ENCODE measurements at regions not wholly inside any gene's neighbourhood (a gene's known extent, or its start where the extent isn't known, plus 50 kb on each side); places are given as distances from the start of the nearest gene placed in this dataset.
A peak's percentile ranks its signal among the peaks of the same experiment; 100 is the strongest.
"Not testable (repeated sequence)": the region's sequence is repeated elsewhere in the genome, so short reads cannot be mapped to it uniquely, and the experiment has no call there.

DNA sequence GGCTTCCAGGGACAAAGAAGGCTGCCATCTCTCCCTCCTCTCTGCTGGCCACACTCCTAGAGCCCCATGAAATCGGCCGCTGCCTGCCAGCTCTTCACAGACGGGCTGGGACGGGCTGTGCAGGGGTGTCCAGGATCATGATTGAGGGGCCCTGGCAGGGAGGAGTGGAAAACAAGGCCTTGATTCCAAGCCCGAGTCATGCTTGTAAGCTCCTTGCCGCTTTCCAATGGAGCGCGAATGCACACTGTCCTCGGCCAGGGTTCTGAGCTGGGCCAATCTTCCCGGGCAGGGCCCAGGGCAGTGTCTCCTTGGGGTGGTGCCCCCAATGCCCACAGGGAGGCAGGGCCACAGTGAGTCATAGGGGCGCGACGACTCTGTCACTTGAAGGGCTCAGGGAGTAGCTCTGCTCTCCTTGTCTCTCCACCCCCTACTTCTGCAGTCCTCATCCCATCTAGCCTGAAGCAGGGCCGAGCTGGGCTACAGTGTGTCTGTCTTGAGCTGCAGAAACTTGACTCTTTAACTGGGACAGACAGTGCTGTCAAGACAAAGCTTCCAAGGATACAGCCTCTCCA is 186.2 kb upstream of the SVIL start:
- DNase-seq: no peak

DNA sequence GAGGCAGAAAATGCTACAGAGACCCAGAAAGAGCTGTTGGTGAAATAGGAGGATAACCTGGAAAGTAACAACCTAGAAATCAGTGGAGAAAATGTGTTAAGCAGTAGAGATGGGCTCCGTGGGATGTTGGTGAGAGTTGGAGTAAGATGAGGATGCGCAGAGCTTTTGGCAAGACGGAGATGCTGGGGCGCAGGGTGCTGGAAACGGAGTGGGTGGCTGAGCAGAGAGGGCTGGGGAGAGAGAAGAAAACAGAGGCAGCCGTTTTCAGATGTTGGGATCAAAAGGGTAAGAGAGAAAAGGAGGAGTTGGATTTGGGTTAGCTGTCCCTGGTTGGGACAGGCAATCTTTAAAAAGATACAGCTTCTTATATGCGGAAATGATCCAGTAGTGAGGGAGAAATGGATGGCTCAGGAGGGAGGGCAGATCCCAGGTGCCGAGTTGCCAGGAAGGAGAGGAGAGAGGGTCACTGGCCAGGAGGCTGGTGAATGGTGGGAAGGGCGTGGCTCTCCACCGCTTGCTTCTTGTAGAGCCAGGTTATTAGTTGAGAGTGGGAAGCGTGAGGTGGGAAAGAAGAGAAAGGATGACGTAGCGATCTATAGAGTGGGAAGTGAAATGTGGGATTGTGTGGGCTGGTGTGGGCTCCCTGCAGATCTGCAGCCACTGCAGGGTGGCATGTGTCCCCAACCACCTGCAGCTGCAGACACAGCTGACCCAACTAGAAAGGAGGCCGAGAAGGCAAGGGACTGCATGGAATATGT is 182.2 kb upstream of the SVIL start:
- DNase-seq: no peak

DNA sequence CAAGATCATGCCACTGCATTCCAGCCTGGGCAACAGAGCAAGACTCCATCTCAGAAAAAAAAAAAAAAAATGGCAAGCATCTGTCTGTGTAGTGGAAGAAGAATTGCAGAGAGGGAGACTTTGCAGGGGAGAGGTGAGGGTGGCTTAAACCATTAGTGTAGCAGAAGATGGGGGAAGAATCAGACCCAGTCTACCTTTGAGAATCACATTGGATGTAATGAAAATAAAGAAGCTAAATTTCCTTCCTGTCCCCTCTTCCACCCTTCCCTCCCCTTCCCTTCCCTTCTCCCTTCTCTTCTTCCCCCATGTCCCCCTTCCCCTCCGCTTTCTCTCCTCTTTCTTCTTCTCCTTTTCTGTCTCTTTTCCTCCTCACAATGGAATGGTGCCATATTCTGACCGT is 180.8 kb upstream of the SVIL start:
- DNase-seq: no peak

DNA sequence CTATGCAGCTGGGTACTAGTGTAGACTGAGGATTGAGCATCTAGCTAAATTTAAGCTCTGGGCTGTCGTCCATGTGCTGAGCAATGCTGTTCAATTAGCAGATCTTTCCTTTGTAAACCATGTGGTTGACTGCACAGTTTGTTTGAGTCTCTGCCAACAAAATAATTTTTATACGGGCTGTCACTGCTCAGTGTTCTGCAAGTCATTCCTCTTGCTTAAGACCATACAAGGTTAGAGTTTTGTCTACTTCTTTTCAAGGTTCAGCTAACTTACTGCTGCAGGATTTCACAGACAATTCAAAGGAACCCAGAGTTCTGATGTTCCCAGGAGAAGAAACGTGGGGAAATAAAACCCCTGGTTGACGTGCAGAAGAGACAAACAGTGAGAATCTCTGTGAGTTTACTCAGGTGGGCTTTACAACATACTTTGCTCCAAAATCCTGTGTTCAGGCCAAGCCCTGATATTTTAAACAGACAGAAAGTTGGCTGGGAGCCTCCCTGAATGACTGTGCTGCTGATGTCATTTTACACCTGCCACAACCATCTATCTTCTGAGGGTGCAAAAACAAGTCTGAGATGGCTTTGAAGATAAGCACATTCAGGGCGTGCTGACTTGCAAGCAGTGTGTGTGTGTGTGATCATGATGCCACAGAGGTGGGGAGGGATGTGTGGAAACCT is 177.1 kb upstream of the SVIL start:
- peak; percentile 29 for DNase-seq

DNA sequence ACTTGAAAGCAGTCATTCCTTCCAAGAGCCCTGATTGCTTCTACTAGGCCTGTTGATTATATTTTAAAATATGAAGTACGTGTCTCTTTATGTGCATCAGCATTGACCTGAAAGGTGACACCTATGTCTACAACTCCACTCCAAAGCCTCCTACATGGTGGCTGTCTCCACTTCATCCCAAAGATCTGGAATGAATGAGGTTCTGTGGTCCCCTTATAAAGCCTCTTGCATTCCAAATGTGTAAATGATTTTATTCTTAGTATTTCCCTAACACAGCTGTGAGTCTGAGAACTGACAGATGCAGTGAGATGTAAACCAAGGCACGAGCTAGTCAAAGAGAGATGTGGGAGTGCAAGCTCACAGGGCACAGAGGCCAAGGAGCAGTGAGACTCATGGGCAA is 176.0 kb upstream of the SVIL start:
- DNase-seq: no peak

DNA sequence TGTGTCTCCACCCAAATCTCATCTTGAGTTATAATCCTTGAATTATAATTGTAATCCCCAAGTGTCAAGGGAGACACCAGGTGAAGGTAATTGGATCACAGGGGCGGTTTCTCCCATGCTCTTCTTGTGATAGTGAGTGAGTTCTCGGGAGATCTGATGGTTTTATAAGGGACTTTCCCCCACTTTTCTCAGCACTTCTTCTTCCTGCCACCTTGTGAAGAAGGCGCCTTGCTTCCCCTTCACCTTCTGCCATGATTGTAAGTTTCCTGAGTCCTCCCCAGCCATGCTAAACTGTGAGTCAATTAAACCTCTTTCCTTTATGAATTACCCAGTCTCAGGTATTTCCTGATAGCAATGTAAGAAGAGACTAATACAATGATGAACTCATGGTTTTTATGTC is 175.5 kb upstream of the SVIL start:
- not testable (repeated sequence) for DNase-seq

DNA sequence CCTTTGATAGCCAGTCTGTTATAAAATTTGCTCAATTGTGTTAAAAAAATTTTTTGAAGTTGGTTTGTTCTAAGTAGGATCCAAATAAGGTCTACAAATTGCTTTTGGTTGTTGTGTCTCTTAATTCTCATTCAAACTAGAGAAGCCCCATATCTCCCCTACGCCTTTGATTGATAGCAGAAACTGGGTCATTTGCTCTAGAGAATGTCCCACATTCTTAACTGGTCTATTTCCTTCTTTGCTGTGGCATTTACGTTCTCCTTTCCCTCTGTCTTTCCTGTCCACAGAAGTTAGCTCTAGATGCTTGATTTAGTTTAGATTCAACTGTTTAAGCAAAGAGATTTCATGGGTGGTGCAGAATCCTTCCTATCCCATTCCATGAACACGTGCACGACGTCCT is 174.6 kb upstream of the SVIL start:
- no peak for DNase-seq

DNA sequence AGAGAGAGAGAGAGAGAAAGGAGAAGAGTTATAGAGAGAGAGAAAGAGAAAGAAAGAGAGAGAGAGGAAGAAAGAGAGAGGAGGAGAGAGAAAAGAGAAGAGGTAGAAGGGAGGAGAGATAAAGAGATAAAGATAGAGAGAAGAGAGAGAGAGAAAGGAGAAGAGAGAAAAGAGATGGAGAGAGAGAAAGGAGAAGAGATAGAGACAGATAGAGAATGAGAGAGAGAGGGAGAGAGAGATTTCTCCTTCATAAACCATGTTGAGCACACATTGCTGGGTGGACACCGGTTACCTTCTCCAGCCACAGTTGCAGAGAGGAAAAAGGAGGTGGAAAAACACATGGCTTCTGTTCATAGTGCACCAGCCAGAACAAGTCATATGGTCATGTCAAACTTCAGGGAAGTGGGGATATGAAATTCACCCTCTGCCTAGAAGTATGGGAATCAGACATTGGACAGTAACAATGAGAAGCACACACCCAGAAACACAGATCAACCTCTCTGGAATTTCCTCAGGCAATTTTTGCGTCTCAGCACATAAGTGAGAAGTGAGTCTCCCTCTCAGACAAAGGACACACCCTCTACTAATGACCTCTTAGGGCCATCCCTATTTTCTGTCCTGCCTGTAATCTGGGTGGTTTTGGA is 172.5 kb upstream of the SVIL start:
- peak; percentile 77 for DNase-seq

DNA sequence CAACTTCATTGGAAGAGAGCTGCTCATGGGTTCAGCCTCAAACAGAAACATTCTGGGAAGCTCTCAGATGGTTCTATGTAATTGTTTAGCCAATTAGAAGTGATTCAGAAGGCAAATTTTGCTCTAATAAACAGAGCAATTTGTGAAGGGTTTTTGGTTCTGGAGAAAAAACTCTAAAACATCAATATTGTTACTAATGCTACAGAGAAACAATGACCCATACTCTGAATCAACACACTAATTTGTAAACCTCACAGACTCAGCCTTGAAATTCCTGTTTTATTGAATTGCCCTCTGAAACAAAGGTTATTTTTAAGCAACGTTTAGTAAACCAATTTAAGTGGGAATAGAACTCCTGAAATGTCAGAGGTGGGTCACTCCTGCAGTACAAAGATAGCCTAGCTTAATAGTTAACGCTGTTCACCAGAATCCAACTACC is 171.6 kb upstream of the SVIL start:
- DNase-seq: no peak

DNA sequence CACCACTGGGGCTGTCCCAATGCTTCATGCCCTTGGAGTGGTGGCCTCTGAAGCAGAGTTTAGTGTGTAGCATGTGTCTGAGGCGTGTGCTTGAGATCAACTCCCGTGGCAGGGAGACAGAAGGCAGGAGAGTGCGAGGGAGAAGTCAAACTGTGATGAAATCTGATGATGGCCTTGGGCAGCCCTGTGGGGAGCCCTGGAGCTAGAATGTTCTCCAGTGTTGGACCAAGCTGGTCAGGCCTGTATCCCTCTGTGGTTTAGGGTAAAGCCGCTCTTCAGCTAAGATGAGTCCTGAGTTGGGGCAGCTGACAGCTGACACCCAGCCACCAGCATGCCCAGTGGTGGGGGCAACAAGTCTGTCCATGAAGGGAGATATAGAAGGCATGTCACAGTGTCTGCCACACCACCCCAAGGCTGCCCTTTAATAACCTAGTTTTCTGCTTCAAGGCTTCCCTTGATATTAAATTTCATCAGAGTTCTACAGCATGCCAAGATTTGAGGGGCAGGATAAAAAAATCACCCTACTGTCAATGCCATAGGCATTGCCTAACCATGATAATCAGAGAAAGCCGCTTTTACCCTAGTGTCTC is 170.5 kb upstream of the SVIL start:
- no peak for DNase-seq

DNA sequence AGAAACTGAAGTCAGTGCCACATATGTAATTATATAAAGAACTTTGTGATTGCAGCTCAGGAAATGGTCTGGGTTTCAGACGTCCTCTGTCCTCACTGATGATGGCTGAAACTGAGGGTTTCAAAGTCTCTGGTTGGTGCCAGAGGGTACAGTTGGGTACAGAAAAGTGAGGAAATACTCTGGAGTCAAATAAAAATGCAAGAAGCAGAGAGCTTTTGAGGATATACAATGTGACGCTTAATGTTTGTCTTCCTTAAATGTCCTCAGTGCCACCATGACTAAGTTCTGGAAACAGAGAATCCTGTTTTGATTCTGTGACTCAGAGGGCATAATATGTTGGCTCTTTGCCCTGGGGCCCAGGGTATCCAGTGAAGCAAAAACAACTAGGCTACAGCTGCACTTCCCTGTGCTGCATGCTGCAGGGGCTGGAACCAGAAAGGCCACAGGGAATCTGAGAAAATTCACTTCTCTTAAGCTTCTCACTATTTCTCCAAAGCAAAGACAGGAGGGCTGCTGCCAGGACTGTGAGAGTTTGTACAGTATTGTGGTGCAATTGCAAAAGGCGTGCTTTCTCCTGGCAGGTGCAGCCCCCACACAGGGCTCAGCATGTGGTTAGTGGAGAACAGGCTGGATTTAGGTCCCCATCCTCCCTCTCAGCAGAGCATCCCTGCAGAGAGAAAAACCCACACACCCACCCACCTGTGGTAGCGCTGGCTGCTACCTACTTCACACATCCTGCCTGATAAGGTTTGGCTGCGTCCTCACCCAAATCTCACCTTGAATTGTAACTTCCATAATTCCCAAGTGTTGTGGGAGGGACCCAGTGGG is 169.5 kb upstream of the SVIL start:
- peak; percentile 13 for DNase-seq

DNA sequence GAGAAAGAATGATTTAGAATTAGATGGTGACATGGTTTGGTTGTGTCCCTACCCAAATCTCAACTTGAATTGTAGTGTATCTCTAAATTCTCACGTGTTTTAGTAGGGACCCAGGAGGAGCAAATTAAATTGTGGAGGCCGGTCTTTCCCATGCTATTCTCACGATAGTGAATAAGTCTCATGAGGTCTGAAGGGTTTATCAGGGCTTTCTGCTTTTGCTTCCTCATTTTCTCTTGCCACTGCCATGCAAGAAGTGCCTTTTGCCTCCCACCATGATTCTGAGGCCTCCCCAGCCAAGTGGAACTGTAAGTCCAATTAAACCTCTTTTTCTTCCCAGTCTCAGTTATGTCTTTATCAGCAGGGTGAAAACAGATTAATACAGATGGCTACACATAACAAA is 167.4 kb upstream of the SVIL start:
- DNase-seq: no peak

DNA sequence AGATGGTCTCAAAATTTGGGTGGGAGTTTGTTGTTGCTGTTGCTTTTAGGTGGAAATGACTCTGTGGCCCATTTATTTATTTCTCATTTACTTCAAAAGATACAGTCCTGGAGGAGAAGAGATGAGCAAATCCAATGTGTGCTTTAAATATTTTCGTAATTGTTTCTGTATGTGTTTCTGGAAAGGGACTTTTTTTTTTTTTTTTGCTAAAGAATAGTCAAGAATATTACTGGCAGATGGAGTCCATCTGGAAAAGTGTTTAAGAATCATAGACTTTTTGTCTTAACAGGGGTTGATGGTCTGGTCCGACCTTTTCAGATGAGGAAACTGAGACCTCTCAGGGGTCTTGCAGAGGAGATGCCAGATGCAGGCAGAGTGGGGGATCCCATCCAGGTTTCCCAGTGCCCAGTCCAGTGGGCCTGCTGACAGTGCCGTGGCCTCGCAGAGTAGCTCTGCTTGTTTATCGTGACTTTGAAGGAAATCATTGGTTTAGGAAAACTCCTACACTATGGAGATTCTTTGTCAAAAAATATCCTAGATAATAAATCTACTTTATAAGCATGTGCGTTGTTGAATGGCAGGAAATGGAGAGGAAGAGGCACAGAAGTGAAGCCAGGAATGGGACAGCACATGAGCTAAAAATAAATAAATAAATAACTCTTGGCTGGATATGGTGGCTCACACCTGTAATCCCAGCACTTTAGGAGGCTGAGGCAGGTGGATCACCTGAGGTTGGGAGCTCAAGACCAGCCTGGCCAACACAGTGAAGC is 164.3 kb upstream of the SVIL start:
- DNase-seq: no peak

DNA sequence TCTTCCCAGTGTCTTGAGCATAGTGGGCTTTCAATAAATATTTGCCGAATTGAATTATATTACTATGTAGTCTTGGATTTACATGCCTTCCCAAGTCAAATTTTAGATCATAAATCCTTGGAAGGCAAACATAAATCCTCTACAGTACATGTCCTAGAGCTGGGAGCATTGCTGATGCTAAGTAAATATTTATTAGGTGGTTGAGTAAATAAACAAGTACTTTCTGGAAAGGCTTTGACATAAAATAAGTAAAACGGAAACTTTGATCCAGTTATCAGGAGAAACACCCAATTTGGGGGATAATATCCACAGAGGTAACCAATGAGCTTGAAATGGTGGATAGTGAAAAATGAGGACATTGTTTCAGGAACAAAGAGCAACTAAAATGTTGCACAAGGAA is 162.8 kb upstream of the SVIL start:
- no peak for DNase-seq

DNA sequence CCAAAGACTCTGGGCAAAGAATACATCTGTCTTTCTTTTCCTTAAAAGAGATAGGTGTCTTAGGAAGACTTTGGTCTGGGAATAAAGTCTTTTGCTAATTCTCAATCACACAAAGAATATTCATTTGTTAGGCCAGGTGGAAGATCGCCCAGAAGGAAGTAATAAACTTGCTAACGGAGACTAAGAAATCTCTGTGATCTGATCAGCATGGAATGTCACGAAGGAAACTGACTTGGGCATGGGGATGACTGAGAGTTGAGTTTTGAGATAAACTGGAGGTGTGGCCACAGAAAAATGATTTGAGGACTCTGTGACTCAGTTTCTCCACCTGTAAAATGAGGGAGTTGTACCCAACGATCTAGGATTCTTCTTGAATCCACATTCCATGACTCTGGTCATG is 161.1 kb upstream of the SVIL start:
- no peak for DNase-seq

DNA sequence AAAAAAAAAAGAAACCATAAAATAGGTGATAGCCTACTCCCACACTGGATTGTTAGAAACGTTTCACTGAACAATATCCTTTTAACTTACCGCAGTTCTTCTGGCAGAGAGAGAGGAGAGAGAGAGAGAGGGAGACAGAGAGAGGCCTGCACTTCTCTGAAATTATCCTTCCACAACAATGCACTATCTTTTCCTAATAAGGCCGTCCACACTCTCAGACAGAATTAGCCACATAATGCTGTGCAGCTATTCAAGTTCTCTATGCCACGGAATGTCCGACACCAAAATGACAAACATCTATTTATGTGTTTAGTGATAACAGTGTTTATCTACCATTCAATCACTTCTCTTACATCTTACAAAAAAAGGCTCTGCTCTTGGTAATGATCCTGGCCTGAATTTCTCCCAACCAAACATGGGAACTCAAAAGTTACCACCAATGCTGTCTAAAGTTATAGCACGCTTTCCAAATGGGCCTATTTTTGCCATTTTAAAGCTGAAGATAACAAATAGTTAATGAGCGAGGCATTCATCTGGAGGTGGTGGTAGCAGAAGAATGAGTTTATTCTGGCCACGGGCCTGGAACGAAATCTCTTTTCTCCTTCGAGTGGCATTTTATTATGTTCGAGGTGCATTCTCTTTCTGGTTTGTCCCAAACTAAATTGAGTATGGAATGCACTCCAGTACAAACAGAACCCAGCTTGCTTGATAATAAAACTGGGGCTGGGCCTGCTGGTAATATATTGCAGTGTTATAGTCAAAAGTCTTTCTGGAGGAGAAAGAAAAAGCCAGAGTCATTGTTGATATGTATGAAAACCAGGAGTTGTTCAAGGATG is 160.2 kb upstream of the SVIL start:
- DNase-seq: no peak

DNA sequence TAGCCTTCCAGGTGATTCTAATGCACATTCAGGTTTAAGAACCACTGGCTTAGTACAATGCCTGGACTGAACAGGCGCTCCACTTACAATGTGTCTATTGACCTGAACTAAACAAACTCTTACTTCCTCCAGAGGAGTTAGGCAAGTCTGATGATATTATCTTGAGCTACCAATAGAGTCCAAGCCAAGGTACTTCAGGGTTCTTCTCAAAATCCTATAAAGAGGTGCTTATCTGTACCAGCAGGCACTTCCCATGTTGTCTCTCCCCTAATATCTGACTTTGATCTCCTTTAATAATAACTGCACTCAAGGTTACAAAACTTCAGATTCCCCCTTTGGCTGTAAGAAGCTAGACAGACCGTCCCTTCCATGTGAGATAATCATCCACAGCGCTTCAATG is 157.0 kb upstream of the SVIL start:
- no peak for DNase-seq

DNA sequence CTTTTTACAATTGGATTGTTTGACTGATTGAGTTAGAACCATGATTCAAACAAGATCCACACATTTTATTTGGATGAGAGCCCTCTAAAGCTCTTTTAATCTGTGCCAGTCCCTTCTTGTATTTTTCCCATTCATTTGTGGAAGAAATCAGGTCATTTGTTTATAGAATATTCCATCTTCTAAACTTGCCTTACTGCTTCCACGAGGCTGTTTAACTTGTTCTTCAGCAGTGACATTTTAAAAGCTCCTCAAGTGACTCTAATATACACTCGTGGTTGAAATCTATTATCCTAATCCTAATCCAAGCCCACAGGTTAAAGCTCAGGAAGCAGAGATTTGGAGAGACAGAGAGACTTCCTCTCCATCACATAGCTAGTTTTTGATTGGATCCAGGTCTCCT is 155.4 kb upstream of the SVIL start:
- no peak for DNase-seq

DNA sequence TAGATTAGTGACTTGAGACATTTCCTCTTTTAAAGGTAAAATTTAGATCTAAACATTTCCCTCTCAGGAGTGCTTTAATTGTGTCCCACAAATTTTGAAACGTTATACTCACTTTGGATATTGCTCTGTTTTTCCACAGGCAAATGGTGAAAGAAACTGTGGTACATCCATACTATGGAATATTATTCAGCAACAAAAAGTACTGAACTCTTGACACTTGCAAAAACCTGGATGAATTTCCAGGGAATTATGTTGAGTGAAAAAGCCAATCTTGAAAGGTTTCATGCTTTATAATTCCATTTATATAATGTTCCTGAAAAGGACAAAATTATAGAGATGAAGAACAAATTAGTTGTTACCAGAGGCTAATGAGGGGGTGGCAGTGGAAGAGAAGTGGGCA is 153.3 kb upstream of the SVIL start:
- no peak for DNase-seq

DNA sequence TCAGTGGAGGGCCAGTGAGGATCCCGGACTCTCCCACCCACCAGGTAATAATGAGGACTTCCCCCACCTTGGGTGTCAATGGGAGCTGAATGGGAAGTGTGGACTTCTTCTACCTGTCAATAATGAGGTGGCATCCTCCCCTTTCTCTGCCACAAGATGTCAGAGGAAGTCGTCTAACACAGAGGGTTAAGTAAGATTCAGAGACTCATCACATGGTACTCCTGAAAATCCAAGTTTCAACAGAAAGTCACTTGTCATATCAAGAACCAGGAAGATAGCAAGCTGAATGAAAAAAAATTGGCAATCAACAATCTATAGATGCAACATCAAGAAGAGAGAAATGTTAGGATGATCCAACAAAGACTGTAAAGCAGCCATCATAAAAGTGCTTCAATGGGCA is 150.9 kb upstream of the SVIL start:
- no peak for DNase-seq

Measured in NCI-H226 (cell line).